NCI-H2107 (cell line): ENCODE measurements at regions not wholly inside any gene's neighbourhood (a gene's known extent, or its start where the extent isn't known, plus 50 kb on each side); places are given as distances from the start of the nearest gene placed in this dataset.
"Not testable (repeated sequence)": the region's sequence is repeated elsewhere in the genome, so short reads cannot be mapped to it uniquely, and the experiment has no call there.

Experiments
- DNase-seq: peaks from one replicate; lab custom pipeline; 2025; lab: John Stamatoyannopoulos, UW

GRCh38 chr13:44664308-44664707 is 88.2 kb upstream of the TSC22D1 start:
- DNase-seq, result peak; percentile 18

- no peak for DNase-seq
Observed at GRCh38 chr13:44662515-44662914, 86.4 kb upstream of the TSC22D1 start.

- DNase-seq, result no peak
Observed at GRCh38 chr13:44661936-44662335, 85.8 kb upstream of the TSC22D1 start.

DNA sequence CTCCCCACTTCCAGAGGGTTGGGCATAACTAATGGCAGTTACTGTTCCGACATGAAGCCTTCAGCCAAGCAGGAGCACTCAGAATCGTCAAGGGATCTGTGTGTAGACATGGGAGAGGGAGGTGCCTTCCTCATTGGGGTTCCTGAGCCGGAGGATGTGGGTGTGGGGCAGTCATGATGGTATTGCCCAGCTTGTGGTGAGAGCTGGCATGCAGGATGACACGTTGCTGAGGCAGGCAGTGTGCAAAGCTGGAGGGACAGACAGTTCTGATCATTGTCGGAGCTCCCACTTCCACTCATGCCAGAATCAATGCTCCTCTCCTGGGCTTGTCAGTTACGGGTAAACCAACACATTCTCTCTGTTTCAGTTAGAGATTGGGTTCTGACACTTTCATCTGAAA is 83.9 kb upstream of the TSC22D1 start:
- no peak for DNase-seq

DNA sequence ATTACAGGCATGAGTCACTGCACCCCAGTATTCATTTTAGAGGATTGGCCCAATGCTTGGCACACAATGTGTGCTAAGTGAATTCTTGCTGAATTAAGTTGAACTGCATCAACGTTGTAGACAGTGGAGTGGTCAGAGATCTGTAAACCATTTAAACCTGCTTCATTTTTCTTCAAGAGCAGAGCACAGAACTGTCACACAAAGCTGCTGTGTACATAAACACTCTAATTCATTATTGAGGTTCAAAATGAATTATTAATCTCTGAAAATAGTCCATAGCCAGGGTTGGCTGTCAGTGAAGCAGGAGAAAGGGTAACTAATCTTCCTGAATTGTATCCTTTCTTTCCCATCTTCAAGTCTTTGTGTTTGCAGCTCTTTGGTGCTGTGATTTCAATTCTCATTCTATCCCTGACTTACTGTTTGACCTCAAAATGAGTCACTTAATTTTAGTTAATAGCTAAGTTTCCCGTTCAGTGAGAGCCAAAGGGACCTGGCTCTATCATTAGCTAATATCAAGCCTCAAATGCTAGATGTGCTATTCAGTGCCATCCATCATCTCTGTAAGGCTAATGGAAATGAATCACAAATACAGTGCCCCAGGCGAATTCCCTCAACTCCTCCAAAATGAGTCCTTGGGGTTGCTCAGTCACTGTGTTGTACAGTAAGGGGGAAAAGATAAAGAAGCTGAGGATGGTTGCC is 77.0 kb upstream of the TSC22D1 start:
- DNase-seq, result no peak

DNA sequence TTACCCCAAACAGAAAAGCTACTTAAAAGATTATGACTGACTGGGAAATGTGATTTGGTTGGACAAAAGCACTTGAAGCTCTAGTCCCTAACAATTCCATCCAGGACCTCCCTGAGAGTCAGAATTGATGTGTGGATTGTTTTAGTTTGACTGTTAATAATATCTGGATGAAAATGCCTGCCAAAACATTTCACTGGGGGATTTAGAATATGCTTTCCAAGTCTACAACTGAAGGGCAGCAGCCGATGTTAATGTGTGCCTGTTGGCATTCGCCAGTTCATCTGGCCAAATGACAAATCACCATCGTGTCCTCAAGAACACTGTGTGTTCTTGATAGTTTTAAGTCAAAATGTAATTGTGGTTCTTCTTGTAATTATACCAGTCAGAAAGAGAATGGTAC is 76.0 kb upstream of the TSC22D1 start:
- no peak for DNase-seq

- DNase-seq, result no peak
Observed at GRCh38 chr13:44651724-44652123, 75.6 kb upstream of the TSC22D1 start.

DNA sequence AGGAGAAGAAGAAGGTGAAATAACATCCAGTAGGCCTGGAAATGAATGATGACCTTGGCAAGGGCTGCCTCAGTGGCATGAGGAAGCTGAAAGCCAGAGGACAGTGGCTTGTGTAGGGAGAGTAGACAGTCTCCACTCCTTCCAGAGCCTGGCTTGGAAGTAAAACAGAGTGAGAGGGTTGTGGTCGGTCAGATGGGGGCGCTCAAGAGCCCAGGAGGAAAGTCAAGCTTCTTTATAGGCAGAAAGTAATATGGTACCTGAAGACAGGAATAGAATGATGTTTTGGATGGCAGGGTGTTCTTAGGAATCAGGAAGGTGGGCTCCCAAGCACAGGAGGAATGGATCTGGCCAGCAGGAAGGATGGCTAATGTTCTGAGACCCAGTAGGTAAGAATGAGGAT is 75.1 kb upstream of the TSC22D1 start:
- DNase-seq, result no peak

GRCh38 chr13:44649834-44650233 is 73.7 kb upstream of the TSC22D1 start:
- no peak for DNase-seq

DNA sequence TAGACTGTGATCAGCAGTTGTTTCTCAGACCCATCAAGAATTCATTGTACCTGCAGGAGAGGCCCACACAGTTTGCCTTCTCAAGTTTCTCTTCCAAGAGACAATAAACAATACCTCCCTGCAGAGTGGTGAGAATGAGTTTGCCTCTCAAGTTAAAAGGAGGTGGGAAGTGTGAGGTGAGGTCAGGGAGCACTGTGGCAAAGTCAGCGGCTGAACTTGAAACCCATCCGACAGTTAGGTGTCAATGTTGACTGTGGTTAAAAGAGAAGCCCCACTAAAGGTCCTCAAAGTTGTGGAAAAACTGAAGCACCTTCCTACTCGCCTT is 72.9 kb upstream of the TSC22D1 start:
- DNase-seq, result peak; percentile 14

DNA sequence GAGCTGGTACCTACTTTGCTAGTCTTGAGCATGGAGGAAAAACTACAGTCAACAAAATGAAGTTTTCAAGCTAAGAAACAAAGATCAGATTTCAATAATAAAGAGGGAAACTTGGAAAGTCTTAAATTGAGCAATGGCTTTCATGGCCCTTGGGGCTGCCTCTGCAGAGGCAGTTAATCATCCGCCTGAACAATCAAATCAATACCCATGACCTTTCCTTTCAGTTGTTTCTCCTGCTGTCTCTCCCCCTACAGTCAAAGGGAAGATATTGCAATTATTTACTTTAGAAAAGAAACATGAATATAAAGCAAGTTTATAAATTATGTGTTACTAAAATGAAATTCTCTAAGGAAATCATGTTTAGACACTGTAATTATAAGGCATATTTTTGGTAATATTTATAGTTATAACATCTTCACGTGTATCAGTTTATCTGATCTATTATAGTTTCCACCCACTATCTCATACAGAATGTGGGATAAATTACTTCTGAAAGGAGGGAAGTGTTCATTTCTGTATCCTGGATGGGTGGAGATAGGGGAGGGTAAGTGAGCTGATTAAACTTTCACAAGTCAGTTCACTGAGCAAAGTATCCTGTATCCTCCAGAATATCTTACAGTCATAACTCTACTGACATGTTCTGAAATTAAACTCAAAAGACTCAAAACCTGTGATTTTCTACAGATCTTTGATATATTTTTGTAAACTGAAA is 72.4 kb upstream of the TSC22D1 start:
- DNase-seq, result no peak

DNA sequence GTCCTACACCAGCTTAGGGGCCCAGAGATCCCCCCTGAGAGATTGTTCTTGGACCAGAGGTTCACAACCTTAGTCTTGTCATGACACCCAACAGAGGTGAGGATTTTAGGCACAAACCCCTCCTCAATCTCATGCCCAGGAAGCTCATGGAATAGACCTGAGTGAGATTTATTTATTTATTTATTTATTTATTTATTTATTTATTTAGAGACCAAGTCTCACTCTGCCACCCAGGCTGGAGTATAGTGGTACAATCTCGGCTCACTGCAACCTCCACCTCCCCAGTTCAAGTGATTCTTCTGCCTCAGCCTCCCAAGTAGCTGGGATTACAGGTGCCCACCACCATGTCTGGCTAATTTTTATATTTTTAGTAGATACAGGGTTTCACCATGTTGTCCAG is 71.4 kb upstream of the TSC22D1 start:
- DNase-seq, result not testable (repeated sequence)

DNA sequence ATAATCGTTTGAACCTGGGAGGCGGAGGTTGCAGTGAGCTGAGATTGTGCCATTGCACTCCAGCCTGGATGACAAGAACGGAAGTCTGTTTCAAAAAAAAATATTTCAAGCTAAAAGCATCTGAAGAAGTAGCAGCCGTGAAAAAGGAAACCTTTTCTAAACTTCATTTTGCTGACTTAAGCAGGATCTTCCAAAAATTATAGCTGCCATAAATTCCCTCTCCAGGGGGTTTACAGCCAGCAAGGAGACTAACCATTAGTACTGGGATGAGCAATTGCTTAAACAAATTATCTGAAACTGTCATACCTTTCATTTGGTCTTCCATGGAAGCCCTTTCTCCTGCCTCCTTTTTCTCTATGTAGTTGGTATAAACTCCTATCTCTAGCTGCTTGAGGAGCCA is 69.9 kb upstream of the TSC22D1 start:
- no peak for DNase-seq

- DNase-seq, result no peak
Observed at GRCh38 chr13:44643256-44643655, 67.1 kb upstream of the TSC22D1 start.

DNA sequence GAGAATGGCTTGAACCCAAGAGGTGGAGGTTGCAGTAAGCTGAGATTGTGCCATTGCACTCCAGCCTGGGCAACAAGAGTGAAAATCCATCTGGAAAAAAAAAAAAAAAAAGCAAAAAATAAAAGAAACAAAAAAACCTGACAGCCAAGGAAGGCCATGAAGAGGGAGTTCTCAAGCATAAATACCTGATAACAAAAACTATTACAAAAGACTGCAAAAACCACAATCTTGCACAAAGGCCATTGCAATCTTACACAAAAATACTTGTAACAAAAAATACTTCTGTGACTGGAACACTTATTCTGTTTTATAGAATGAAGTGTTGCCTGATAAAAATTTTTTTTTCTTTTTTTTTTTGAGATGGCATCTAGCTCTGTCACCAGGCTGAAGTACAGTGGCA is 61.5 kb upstream of the TSC22D1 start:
- no peak for DNase-seq

GRCh38 chr13:44629465-44630183 is 53.5 kb upstream of the TSC22D1 start:
- no peak for DNase-seq

GRCh38 chr13:44628826-44629225 is 52.7 kb upstream of the TSC22D1 start:
- DNase-seq, result not testable (repeated sequence)

- no peak for DNase-seq
Observed at GRCh38 chr13:44627441-44627840, 51.3 kb upstream of the TSC22D1 start.

GRCh38 chr13:44626176-44626575 is 50.0 kb upstream of the TSC22D1 start:
- no peak for DNase-seq
